ENCODE measurements at regions not wholly inside any gene's neighbourhood (a gene's known extent, or its start where the extent isn't known, plus 50 kb on each side); places are given as distances from the start of the nearest gene placed in this dataset.

DNA sequence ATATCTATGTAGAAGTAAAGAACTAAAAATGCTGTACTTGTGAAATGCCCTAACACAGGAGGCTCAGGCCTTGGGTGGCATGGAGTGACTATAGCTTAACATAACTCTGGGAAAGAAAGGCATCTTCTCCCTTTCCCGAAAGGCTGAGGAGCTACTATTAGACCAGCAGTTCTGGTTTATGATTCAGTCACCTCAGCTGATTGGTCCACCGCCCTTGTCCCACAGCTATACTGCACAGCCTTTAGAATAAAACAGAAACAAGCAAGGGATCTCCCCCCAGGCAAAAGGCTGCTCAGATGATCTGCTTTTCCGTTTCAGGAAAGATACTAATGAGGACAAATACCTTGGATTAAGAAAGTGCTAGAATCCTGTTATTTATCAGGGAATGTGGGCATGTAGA, 171.3 kb downstream of the SNCA start:
- H3K9ac ChIP-seq (ENCODE audit: low read depth in 2 of 2, low read length in 2 of 2) = no peak overlapping the region
- H3K27me3 ChIP-seq = no peaks in the 10 kb centered on the region
- TF ChIP-seq, protein P1, sequence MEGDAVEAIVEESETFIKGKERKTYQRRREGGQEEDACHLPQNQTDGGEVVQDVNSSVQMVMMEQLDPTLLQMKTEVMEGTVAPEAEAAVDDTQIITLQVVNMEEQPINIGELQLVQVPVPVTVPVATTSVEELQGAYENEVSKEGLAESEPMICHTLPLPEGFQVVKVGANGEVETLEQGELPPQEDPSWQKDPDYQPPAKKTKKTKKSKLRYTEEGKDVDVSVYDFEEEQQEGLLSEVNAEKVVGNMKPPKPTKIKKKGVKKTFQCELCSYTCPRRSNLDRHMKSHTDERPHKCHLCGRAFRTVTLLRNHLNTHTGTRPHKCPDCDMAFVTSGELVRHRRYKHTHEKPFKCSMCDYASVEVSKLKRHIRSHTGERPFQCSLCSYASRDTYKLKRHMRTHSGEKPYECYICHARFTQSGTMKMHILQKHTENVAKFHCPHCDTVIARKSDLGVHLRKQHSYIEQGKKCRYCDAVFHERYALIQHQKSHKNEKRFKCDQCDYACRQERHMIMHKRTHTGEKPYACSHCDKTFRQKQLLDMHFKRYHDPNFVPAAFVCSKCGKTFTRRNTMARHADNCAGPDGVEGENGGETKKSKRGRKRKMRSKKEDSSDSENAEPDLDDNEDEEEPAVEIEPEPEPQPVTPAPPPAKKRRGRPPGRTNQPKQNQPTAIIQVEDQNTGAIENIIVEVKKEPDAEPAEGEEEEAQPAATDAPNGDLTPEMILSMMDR (IDR thresholded peaks at IDR 0.05) = no peak
- DNase-seq = no peak
- no peaks in the 10 kb centered on the region for H3K4me1 ChIP-seq
- no peak overlapping the region for H3K4me3 ChIP-seq
- H3K27ac ChIP-seq = no peak overlapping the region
- H3K9me3 ChIP-seq = no peaks in the 10 kb centered on the region
- H3K36me3 ChIP-seq = no peaks in the 10 kb centered on the region
- intact Hi-C loops (cut with DNase I) = no loop called here

DNA sequence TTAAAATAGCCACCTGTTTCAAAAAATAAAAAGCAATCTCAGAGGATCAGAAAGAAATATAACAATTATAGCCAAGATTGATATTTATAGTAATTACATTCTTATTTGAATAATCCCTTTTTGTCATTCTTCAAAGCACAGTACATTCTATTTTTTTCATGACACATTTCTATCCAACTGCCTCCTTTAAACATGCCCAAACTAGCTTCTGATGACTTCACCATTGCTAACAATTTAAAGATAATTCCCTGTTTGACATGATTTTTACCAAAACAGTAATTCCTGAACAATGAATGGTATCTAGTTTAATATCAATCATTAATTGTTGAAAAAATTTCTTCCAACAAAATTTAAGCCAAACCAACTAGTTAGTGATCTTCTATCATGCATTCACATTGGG, 172.4 kb downstream of the SNCA start:
- TF ChIP-seq, protein P1 (IDR thresholded peaks at IDR 0.05) = no peak
- DNase-seq = no peak
- intact Hi-C loops (cut with DNase I) = no loop called here
- Histone ChIP-seq H3K27ac (no peak overlapping the region), H3K9me3 (no peaks in the 10 kb centered on the region), H3K4me1 (no peaks in the 10 kb centered on the region), H3K36me3 (no peaks in the 10 kb centered on the region), H3K9ac (ENCODE audit: low read depth in 2 of 2, low read length in 2 of 2) (no peak overlapping the region), H3K27me3 (no peaks in the 10 kb centered on the region), H3K4me3 (no peak overlapping the region)

DNA sequence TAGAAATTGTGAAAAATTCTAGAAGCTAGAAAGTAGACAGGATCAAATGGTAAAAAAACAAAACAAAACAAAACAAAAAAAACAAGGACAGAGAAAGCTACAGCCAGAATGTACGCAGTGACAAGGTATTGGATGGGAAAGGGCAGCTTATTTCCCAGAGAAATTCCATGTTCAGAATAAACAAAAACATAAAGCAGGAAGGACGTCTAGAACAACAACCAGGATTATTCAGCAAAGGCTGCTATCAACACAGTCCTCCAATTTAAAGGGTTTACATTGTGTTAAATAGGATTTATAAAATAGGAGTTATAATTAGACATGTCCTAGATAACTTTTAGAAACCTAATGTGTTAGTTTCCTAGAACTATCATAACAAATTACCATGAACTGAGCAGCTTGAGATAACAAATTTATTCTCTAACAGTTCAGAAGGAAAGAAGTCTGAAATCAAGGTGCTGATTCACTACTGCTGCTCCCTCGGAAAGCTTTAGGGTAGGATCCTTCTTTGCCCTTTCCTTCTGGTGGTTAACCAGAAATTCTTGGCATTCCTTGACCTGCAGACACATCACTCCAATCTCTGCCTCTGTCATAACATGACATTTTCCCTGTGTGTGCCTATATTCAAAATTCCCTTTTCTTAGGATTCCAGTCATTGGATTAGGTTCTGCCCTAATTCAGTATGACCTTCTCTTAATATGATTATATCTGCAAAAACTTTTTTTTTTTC, 175.6 kb downstream of the SNCA start:
- DNase-seq = no peak
- TF ChIP-seq, protein P1 (IDR thresholded peaks at IDR 0.05) = no peak
- Histone ChIP-seq H3K36me3 (no peaks in the 10 kb centered on the region), H3K27me3 (no peaks in the 10 kb centered on the region), H3K4me1 (no peaks in the 10 kb centered on the region), H3K9ac (ENCODE audit: low read depth in 2 of 2, low read length in 2 of 2) (no peak overlapping the region), H3K9me3 (no peaks in the 10 kb centered on the region), H3K4me3 (no peak overlapping the region), H3K27ac (no peak overlapping the region)
- intact Hi-C loops (cut with DNase I) = no loop called here

DNA sequence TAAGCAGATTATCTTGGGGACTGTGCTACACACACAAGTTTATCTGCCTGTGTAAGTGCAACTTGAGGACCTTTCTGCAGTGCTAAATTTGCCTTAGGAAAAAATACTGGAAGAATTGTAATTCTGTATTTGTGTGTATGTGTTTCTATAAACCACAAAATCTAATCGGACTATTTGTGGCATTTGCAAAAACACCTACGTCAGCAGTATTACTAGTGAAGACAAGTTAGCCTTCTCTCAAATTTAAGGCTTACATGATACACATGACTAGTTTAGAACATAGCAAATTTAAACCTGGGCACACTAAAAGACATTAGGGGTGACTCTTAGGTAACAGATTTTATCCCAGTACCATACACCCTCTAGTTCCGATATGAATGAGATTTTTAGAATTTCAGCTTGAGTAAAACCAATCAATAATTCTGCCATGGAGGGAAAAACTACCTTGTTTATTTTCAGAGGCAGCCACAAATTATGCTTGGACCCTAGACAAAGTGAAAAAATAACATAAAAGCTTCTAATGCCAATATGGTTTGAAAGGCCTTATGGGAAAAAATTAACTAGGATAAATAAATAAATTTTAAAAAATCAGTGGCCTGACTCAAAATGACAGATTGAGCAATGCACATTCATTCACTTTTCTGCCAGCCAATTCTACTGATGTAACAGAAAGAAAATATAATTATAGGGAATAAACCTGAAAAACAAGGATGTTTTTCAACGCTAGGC, 176.4 kb downstream of the SNCA start:
- intact Hi-C loops (cut with DNase I) = no loop called here
- TF ChIP-seq, protein P1 (IDR thresholded peaks at IDR 0.05) = no peak
- no peak for DNase-seq
- no peaks in the 10 kb centered on the region for H3K36me3 ChIP-seq
- H3K9me3 ChIP-seq = no peaks in the 10 kb centered on the region
- no peak overlapping the region for H3K9ac ChIP-seq (ENCODE audit: low read depth in 2 of 2, low read length in 2 of 2)
- H3K4me3 ChIP-seq = no peak overlapping the region
- no peaks in the 10 kb centered on the region for H3K27me3 ChIP-seq
- no peak overlapping the region for H3K27ac ChIP-seq
- no peaks in the 10 kb centered on the region for H3K4me1 ChIP-seq

DNA sequence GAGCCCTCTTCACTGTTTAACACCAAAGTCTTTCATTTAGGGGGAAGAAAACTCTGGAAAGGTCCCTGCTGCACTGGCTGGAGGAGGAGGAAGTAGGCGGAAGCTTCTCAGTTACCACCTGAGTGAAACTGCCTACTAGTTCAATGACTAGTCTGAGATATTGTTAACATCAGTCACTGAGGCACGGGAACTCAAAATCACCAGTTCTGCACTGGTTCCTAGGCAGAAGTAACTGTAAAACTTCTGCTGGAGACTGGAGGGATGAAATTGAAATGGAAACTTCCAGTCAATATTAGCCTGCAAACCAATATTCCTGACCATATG, 178.3 kb downstream of the SNCA start:
- Histone ChIP-seq H3K9ac (ENCODE audit: low read depth in 2 of 2, low read length in 2 of 2) (no peak overlapping the region), H3K9me3 (no peaks in the 10 kb centered on the region), H3K4me3 (no peak overlapping the region), H3K4me1 (no peaks in the 10 kb centered on the region), H3K36me3 (no peaks in the 10 kb centered on the region), H3K27ac (no peak overlapping the region), H3K27me3 (no peaks in the 10 kb centered on the region)
- intact Hi-C loops (cut with DNase I) = no loop called here
- no peak for DNase-seq
- TF ChIP-seq, protein P1 (IDR thresholded peaks at IDR 0.05) = no peak
